LNCaP clone FGC (cell line): ENCODE measurements at regions not wholly inside any gene's neighbourhood (a gene's known extent, or its start where the extent isn't known, plus 50 kb on each side); places are given as distances from the start of the nearest gene placed in this dataset.

Experiments used
- DNase-seq: peaks from one replicate; pipeline ENCODE4 v3.0.0-alpha.2; 2011; ENCODE audit warnings: low read depth
- H3K4me3 ChIP-seq: 2 replicates; pipeline ENCODE4 v1.5.1; 2011; ENCODE audit warnings: mild to moderate bottlenecking, low read depth, low read length, control low read depth
- CTCF ChIP-seq: IDR thresholded peaks from 2 replicates; pipeline ENCODE4 v1.5.1; 2012; ENCODE audit warnings: mild to moderate bottlenecking; ENCODE audit not compliant: control insufficient read depth, insufficient read depth; ENCODE audit errors: extremely low read depth

- H3K4me3 ChIP-seq: no peak overlapping the region
- TF ChIP-seq CTCF: no peak
- DNase-seq: no peak
These were observed 513.6 kb downstream of the METTL15 start for GRCh38 chr11:28621753-28622152.

- H3K4me3 ChIP-seq: no peak overlapping the region
- DNase-seq: peak; percentile 3
These were observed 511.8 kb downstream of the METTL15 start for GRCh38 chr11:28619846-28620540.

GRCh38 chr11:28618416-28618815 is 510.2 kb downstream of the METTL15 start:
- DNase-seq: no peak
- no peak overlapping the region for H3K4me3 ChIP-seq
- no peak for TF ChIP-seq CTCF

More at GRCh38 chr11:28619846-28620540, 511.8 kb downstream of the METTL15 start:
- TF ChIP-seq CTCF: no peak

GRCh38 chr11:28616160-28616965 is 508.2 kb downstream of the METTL15 start:
- H3K4me3 ChIP-seq: no peak overlapping the region
- no peak for TF ChIP-seq CTCF
- DNase-seq: peak; percentile 8

- H3K4me3 ChIP-seq: no peak overlapping the region
- DNase-seq: no peak
- no peak for TF ChIP-seq CTCF
These were observed 507.4 kb downstream of the METTL15 start for GRCh38 chr11:28615542-28615941.

GRCh38 chr11:28606930-28607329 is 498.7 kb downstream of the METTL15 start:
- no peak for TF ChIP-seq CTCF
- H3K4me3 ChIP-seq: no peak overlapping the region
- no peak for DNase-seq
